Nephron progenitor cell (in vitro differentiated cells): ENCODE measurements at regions not wholly inside any gene's neighbourhood (a gene's known extent, or its start where the extent isn't known, plus 50 kb on each side); places are given as distances from the start of the nearest gene placed in this dataset.
A peak's percentile ranks its signal among the peaks of the same experiment; 100 is the strongest.

ENCODE experiments used
- DNase-seq: peaks from one replicate; pipeline ENCODE4 v3.0.0; 2021
- H3K27ac Mint-ChIP-seq: 2 replicates; pipeline ENCODE4 v1.8.0; 2021; ENCODE audit warnings: mild to moderate bottlenecking, moderate library complexity, mixed read lengths
- H3K27me3 Mint-ChIP-seq: 2 replicates; pipeline ENCODE4 v1.8.0; 2021; ENCODE audit warnings: mild to moderate bottlenecking, low read depth, mixed read lengths; ENCODE audit not compliant: poor library complexity
- H3K36me3 Mint-ChIP-seq: 2 replicates; pipeline ENCODE4 v1.8.0; 2021; ENCODE audit warnings: low read depth, mixed read lengths
- H3K4me1 Mint-ChIP-seq: 2 replicates; pipeline ENCODE4 v1.8.0; 2021; ENCODE audit warnings: mixed read lengths
- H3K4me3 Mint-ChIP-seq: 2 replicates; pipeline ENCODE4 v1.8.0; 2021; ENCODE audit warnings: mild to moderate bottlenecking, moderate library complexity, mixed read lengths
- H3K9me3 Mint-ChIP-seq: 2 replicates; pipeline ENCODE4 v1.8.0; 2021; ENCODE audit warnings: mild to moderate bottlenecking, moderate library complexity, mixed read lengths
- CTCF ChIP-seq: fragments of 200-600 bp; sonication (generic); IDR thresholded peaks from 2 replicates; pipeline ENCODE4 v1.5.0; 2021; ENCODE audit warnings: antibody characterized with exemption

GRCh38 chr16:73599351-73599750 lies 551.4 kb upstream of the ZFHX3 start:
- no peak for TF ChIP-seq CTCF
- H3K27me3 Mint-ChIP-seq: no peaks in the 10 kb centered on the region
- H3K9me3 Mint-ChIP-seq: no peaks in the 10 kb centered on the region
- DNase-seq: no peak
- H3K27ac Mint-ChIP-seq: no peak overlapping the region
- no peaks in the 10 kb centered on the region for H3K4me1 Mint-ChIP-seq
- no peak overlapping the region for H3K4me3 Mint-ChIP-seq
- no peaks in the 10 kb centered on the region for H3K36me3 Mint-ChIP-seq

GRCh38 chr16:73584157-73584556 lies 536.2 kb upstream of the ZFHX3 start:
- Mint-ChIP-seq H3K4me3 (no peak overlapping the region), H3K9me3 (peaks cover 51% of the 10 kb centered on the region), H3K27ac (no peak overlapping the region), H3K27me3 (no peaks in the 10 kb centered on the region), H3K36me3 (peaks cover 11% of the 10 kb centered on the region), H3K4me1 (peaks cover under 1% of the 10 kb centered on the region)
- DNase-seq: no peak
- no peak for TF ChIP-seq CTCF

- peak; percentile 17 for DNase-seq
- Mint-ChIP-seq H3K36me3 (no peaks in the 10 kb centered on the region), H3K4me1 (peaks cover 37% of the 10 kb centered on the region), H3K9me3 (no peaks in the 10 kb centered on the region), H3K4me3 (no peak overlapping the region), H3K27ac (no peak overlapping the region), H3K27me3 (peaks cover 18% of the 10 kb centered on the region)
- TF ChIP-seq CTCF: no peak
These were observed 524.4 kb upstream of the ZFHX3 start for GRCh38 chr16:73572135-73572828.

GRCh38 chr16:73569266-73569980 lies 521.5 kb upstream of the ZFHX3 start:
- Mint-ChIP-seq H3K9me3 (no peaks in the 10 kb centered on the region), H3K4me1 (peaks cover 38% of the 10 kb centered on the region), H3K27ac (no peak overlapping the region), H3K36me3 (no peaks in the 10 kb centered on the region), H3K4me3 (no peak overlapping the region), H3K27me3 (peaks cover 16% of the 10 kb centered on the region)
- TF ChIP-seq CTCF: no peak
- no peak for DNase-seq

- no peak for TF ChIP-seq CTCF
- peaks cover 38% of the 10 kb centered on the region for H3K4me1 Mint-ChIP-seq
- no peaks in the 10 kb centered on the region for H3K36me3 Mint-ChIP-seq
- H3K27me3 Mint-ChIP-seq: peaks cover 13% of the 10 kb centered on the region
- no peak overlapping the region for H3K27ac Mint-ChIP-seq
- no peak for DNase-seq
- H3K9me3 Mint-ChIP-seq: no peaks in the 10 kb centered on the region
- no peak overlapping the region for H3K4me3 Mint-ChIP-seq
These were observed 520.8 kb upstream of the ZFHX3 start for GRCh38 chr16:73568769-73569168.

- DNase-seq: no peak
- Mint-ChIP-seq H3K27ac (no peak overlapping the region), H3K36me3 (no peaks in the 10 kb centered on the region), H3K4me1 (peaks cover 33% of the 10 kb centered on the region), H3K4me3 (no peak overlapping the region), H3K27me3 (peaks cover 15% of the 10 kb centered on the region), H3K9me3 (no peaks in the 10 kb centered on the region)
- no peak for TF ChIP-seq CTCF
These were observed 518.0 kb upstream of the ZFHX3 start for GRCh38 chr16:73565925-73566324.
